SJCRH30 (cell line): ENCODE measurements at regions not wholly inside any gene's neighbourhood (a gene's known extent, or its start where the extent isn't known, plus 50 kb on each side); places are given as distances from the start of the nearest gene placed in this dataset.

Source experiments
- DNase-seq, 2 experiments: peaks; one replicate each; pipeline ENCODE4 v3.0.0-alpha.2; 2015 to 2020
- H3K27ac ChIP-seq: fragments of 250-450 bp; sonication (Bioruptor Pico); 2 replicates; pipeline ENCODE4 v1.5.1; 2020; ENCODE audit warnings: mild to moderate bottlenecking, moderate library complexity
- H3K27me3 ChIP-seq: fragments of 250-450 bp; sonication (Bioruptor Pico); 2 replicates; pipeline ENCODE4 v1.5.1; 2020; ENCODE audit warnings: mild to moderate bottlenecking, moderate library complexity
- H3K36me3 ChIP-seq: fragments of 250-450 bp; sonication (Bioruptor Pico); 2 replicates; pipeline ENCODE4 v1.5.1; 2020; ENCODE audit warnings: mild to moderate bottlenecking, moderate library complexity
- H3K4me1 ChIP-seq: fragments of 250-450 bp; sonication (Bioruptor Pico); 2 replicates; pipeline ENCODE4 v1.5.1; 2020; ENCODE audit warnings: mild to moderate bottlenecking, moderate library complexity
- H3K4me3 ChIP-seq: fragments of 250-450 bp; sonication (Bioruptor Pico); 2 replicates; pipeline ENCODE4 v1.5.1; 2020; ENCODE audit warnings: mild to moderate bottlenecking, moderate library complexity
- H3K9me3 ChIP-seq: fragments of 250-450 bp; sonication (Bioruptor Pico); replicated peaks from 2 replicates; pipeline ENCODE4 v1.5.1; 2020; ENCODE audit warnings: mild to moderate bottlenecking, moderate library complexity

- DNase-seq, result no peak
- no peaks in the 10 kb centered on the region for H3K9me3 ChIP-seq
- no peak overlapping the region for H3K4me3 ChIP-seq
- H3K36me3 ChIP-seq, result no peaks in the 10 kb centered on the region
- H3K27ac ChIP-seq, result no peak overlapping the region
- H3K27me3 ChIP-seq, result no peaks in the 10 kb centered on the region
- H3K4me1 ChIP-seq, result no peaks in the 10 kb centered on the region
These were observed 49.7 kb upstream of the TMEM164 start for GRCh38 chrX:109952985-109953905.
